Spleen (tissue), 11 donors: ENCODE measurements at regions not wholly inside any gene's neighbourhood (a gene's known extent, or its start where the extent isn't known, plus 50 kb on each side); places are given as distances from the start of the nearest gene placed in this dataset.

ENCODE experiments used
- DNase-seq: peaks from one replicate; pipeline ENCODE4 v3.0.0-alpha.2; 2020
- H3K27ac ChIP-seq, 8 donors: fragments of 200-600 bp; sonication (generic) in 7 of 8; 1 replicate in 4 of 8; 2 replicates in 4 of 8; pipeline versions ENCODE4 v1.5.0 to v1.8.0; 2016 to 2021; ENCODE audit warnings: inconsistent platforms in 4 of 8, mild to moderate bottlenecking in 4 of 8, moderate library complexity in 1 of 8
- H3K27me3 ChIP-seq, 7 donors: fragments of 200-600 bp; sonication (generic) in 6 of 7; replicated peaks in 1 of 7; 1 replicate in 4 of 7; 2 replicates in 3 of 7; pipeline versions ENCODE4 v1.5.0 to v1.8.0; 2016 to 2021; ENCODE audit warnings: inconsistent platforms in 3 of 7, mild to moderate bottlenecking in 1 of 7
- H3K36me3 ChIP-seq, 6 donors: fragments of 200-600 bp; sonication (generic) in 5 of 6; 1 replicate in 4 of 6; 2 replicates in 2 of 6; pipeline versions ENCODE4 v1.5.0 to v1.8.0; 2016 to 2021; ENCODE audit warnings: inconsistent platforms in 2 of 6
- H3K4me1 ChIP-seq, 6 donors: fragments of 200-600 bp; sonication (generic) in 5 of 6; 1 replicate in 3 of 6; 2 replicates in 3 of 6; pipeline versions ENCODE4 v1.5.0 to v1.8.0; 2016 to 2021; ENCODE audit warnings: inconsistent platforms in 3 of 6
- H3K4me3 ChIP-seq, 8 donors: fragments of 200-600 bp; sonication (generic) in 7 of 8; 1 replicate in 4 of 8; 2 replicates in 4 of 8; pipeline versions ENCODE4 v1.5.0 to v1.8.0; 2016 to 2021; ENCODE audit warnings: inconsistent platforms in 4 of 8, mild to moderate bottlenecking in 4 of 8, moderate library complexity in 2 of 8
- H3K9me3 ChIP-seq, 8 donors: fragments of 200-600 bp; sonication (generic) in 7 of 8; 1 replicate in 4 of 8; 2 replicates in 4 of 8; pipeline versions ENCODE4 v1.5.0 to v1.8.0; 2016 to 2021; ENCODE audit warnings: inconsistent platforms in 4 of 8
- POLR2A ChIP-seq, 3 donors: fragments of 450-650 bp; IDR thresholded peaks; one replicate each; pipeline ENCODE4 v1.5.1; 2017; ENCODE audit warnings: antibody characterized with exemption in 3 of 3, mild to moderate bottlenecking in 1 of 3
- POLR2AphosphoS5 ChIP-seq, 3 donors: sonication (generic); formaldehyde crosslinking; IDR thresholded peaks; one replicate each; pipeline ENCODE4 v1.5.1; 2017; ENCODE audit warnings: antibody characterized with exemption in 3 of 3
- WGBS, 5 donors: extraction: QIAGEN DNeasy Blood & Tissue Kit in 3 of 5; methylation state at CpG; one replicate each; pipeline versions ENCODE4 v1.1.5 to v1.1.7; 2013 to 2018; 5-methylcytosine and 5-hydroxymethylcytosine counted together
- intact Hi-C: fragments of 100-400 bp; cut with DNase I; formaldehyde crosslinking; loops from one replicate; pipeline ENCODE4 v1.15.0; 2023; ENCODE audit warnings: low total_unique reads
- TF ChIP-seq, protein P1 (sequence below), 11 experiments: fragments of 200-600 bp in 7 of 11; fragments of 450-650 bp in 4 of 11; sonication (generic) in 4 of 11; IDR thresholded peaks in 8 of 11; conservative IDR thresholded peaks in 3 of 11; 1 replicate in 7 of 11; 2 replicates in 4 of 11; pipeline versions ENCODE4 v1.4.0 to v1.8.0; 2016 to 2021; ENCODE audit warnings: antibody characterized with exemption in 11 of 11, inconsistent platforms in 4 of 11, mild to moderate bottlenecking in 1 of 11
- donor health status: healthy with polysubstance abuse.
- donor health status: DM: no; HTN: no; CAD: no; lungs with moderate emphysema.
- donor health status: DM: no; HTN: no; CAD: no.
- donor health status: Bipolar disorder and iron deficiency.
- donor health status: healthy.
- donor health status: DM: no; HTN: no; CAD: no.
- donor health status: DM: yes; HTN: yes; CAD: no.

- intact Hi-C loops, result no loop called here
- Histone ChIP-seq H3K27me3 (no peaks in the 10 kb centered on the region), H3K36me3 (no peaks in the 10 kb centered on the region), H3K27ac (peak overlapping the region; percentile 27 to 88 (median 72)), H3K9me3 (peaks cover 0 to 3% (median 0%) of the 10 kb centered on the region in 8 donors), H3K4me1 (peaks cover 0 to 18% (median 5%) of the 10 kb centered on the region in 6 donors), H3K4me3 (no peak overlapping the region)
- TF ChIP-seq, protein P1, sequence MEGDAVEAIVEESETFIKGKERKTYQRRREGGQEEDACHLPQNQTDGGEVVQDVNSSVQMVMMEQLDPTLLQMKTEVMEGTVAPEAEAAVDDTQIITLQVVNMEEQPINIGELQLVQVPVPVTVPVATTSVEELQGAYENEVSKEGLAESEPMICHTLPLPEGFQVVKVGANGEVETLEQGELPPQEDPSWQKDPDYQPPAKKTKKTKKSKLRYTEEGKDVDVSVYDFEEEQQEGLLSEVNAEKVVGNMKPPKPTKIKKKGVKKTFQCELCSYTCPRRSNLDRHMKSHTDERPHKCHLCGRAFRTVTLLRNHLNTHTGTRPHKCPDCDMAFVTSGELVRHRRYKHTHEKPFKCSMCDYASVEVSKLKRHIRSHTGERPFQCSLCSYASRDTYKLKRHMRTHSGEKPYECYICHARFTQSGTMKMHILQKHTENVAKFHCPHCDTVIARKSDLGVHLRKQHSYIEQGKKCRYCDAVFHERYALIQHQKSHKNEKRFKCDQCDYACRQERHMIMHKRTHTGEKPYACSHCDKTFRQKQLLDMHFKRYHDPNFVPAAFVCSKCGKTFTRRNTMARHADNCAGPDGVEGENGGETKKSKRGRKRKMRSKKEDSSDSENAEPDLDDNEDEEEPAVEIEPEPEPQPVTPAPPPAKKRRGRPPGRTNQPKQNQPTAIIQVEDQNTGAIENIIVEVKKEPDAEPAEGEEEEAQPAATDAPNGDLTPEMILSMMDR (IDR thresholded peaks at IDR 0.05 in 8 of 11, conservative IDR thresholded peaks at IDR 0.05 in 3 of 11), result no peak
- no peak for TF ChIP-seq POLR2AphosphoS5 (IDR thresholded peaks at IDR 0.05)
- TF ChIP-seq POLR2A (IDR thresholded peaks at IDR 0.05), result no peak
- WGBS, 5 donors, result 78 to 88% (median 85%) methylated on average over 2 of the region's 2 CpGs
- no peak for DNase-seq
Observed at GRCh38 chr13:23996456-23996855, 99.2 kb upstream of the C1QTNF9B start.

DNA sequence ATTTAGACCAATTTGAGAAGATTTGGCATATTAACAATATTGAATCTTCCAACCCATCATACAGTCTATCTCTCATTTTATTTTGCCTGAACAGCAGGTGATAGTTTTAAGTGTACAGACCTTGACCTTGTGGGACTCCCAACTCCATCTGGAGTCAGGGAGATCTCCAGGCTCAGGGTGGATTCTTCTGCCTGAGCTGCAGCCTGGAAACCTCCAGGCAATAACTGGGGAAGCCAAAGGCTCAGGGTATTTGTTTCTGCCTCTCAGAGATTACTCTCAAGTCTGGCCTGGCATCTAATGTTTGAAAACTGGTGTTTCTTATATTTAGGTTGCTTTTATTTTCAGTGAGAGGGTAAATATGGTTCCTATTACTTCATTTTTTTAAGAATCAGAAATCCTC, 102.1 kb upstream of the C1QTNF9B start:
- TF ChIP-seq POLR2A (IDR thresholded peaks at IDR 0.05), result no peak
- TF ChIP-seq POLR2AphosphoS5 (IDR thresholded peaks at IDR 0.05), result no peak
- TF ChIP-seq, protein P1 (IDR thresholded peaks at IDR 0.05 in 8 of 11, conservative IDR thresholded peaks at IDR 0.05 in 3 of 11), result no peak
- intact Hi-C loops, result no loop called here
- Histone ChIP-seq H3K4me3 (no peak overlapping the region), H3K36me3 (no peaks in the 10 kb centered on the region), H3K27me3 (no peaks in the 10 kb centered on the region), H3K4me1 (peaks cover 0 to 9% (median 0%) of the 10 kb centered on the region in 6 donors), H3K9me3 (peaks cover 0 to 3% (median 0%) of the 10 kb centered on the region in 8 donors), H3K27ac (peak overlapping the region in 1 of 8 donors; percentile 30)
- no peak for DNase-seq

- no peak overlapping the region for H3K27ac ChIP-seq
- intact Hi-C loops, result no loop called here
- no peak overlapping the region for H3K4me3 ChIP-seq
- no peak for DNase-seq
- H3K9me3 ChIP-seq, result no peaks in the 10 kb centered on the region
- no peaks in the 10 kb centered on the region for H3K27me3 ChIP-seq
- H3K4me1 ChIP-seq, result peaks cover 4 to 22% (median 13%) of the 10 kb centered on the region in 6 donors
- TF ChIP-seq, protein P1 (IDR thresholded peaks at IDR 0.05 in 8 of 11, conservative IDR thresholded peaks at IDR 0.05 in 3 of 11), result no peak
- 86 to 95% (median 91%) methylated on average over 15 to 16 of the region's 16 CpGs for WGBS, 5 donors
- no peaks in the 10 kb centered on the region for H3K36me3 ChIP-seq
Observed at GRCh38 chr13:24002206-24002815, 105.0 kb upstream of the C1QTNF9B start.

- 88 to 93% (median 89%) methylated on average over 12 of the region's 12 CpGs for WGBS, 5 donors
- Histone ChIP-seq H3K9me3 (no peaks in the 10 kb centered on the region), H3K27me3 (no peaks in the 10 kb centered on the region), H3K27ac (no peak overlapping the region), H3K4me3 (no peak overlapping the region), H3K4me1 (peaks cover 4 to 27% (median 14%) of the 10 kb centered on the region in 6 donors), H3K36me3 (no peaks in the 10 kb centered on the region)
- no peak for DNase-seq
- TF ChIP-seq POLR2AphosphoS5 (IDR thresholded peaks at IDR 0.05), result no peak
- TF ChIP-seq, protein P1 (IDR thresholded peaks at IDR 0.05 in 8 of 11, conservative IDR thresholded peaks at IDR 0.05 in 3 of 11), result no peak
- TF ChIP-seq POLR2A (IDR thresholded peaks at IDR 0.05), result no peak
- intact Hi-C loops, result no loop called here
Observed at GRCh38 chr13:24004142-24004899, 107.0 kb upstream of the C1QTNF9B start.
